ENCODE measurements at regions not wholly inside any gene's neighbourhood (a gene's known extent, or its start where the extent isn't known, plus 50 kb on each side); places are given as distances from the start of the nearest gene placed in this dataset.
"Not testable (repeated sequence)": the region's sequence is repeated elsewhere in the genome, so short reads cannot be mapped to it uniquely, and the experiment has no call there.

DNA sequence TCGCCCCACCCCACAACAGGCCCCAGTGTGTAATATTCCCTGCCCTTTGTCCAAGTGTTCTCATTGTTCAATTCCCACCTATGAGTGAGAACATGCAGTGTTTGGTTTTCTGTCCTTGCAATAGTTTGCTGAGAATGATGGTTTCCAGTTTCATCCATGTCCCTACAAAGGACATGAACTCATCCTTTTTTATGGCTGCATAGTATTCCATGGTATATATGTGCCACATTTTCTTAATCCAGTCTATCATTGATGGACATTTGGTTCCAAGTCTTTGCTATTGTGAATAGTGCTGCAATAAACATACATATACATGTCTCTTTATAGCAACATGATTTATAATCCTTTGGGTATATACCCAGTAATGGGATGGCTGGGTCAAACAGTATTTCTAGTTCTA lies 132.7 kb downstream of the SNX10 start:
- not testable (repeated sequence) for DNase-seq (ENCODE audit: low read depth in 3 of 3, low spot score in 2 of 3)

DNA sequence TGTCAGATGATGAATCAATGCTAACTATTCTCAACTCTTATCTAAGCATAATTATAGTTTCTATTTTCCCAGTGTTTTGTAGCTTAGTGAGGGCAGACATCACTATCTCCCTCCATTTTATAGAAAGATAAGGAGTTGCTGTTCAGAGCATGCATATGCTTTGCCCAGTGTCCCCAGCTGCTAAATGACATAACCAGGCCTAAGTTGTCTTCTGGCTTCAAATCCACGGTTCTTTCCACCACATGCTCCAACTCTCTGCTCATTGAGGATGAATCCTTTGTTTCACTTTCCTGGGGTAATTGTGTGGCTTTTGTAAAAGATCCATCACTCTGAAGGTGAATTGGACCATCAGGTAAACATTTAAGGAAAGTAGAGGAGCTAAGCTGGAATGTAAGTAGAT lies 134.0 kb downstream of the SNX10 start:
- no peak for DNase-seq (ENCODE audit: low read depth in 3 of 3, low spot score in 2 of 3)

DNA sequence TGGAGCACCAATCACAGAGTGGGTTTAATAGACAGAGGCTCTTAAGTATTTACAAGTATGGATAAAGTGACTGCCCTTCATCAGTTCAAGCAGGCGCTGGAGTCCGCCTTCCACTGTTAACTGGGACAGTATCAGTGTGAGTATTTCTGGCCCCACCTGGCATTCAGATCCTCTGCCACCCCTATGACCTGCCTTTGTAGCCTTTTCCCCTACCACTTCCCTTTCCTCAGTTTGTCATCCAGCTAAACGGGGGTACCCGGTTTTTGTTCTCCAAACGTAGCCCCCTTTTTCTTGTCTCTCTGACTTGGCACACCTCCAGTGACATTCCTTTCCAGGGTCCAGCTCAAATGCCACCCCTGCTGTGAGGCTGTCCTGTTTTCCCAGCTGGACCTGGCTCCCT lies 134.4 kb downstream of the SNX10 start:
- no peak for DNase-seq (ENCODE audit: low read depth in 3 of 3, low spot score in 2 of 3)

DNA sequence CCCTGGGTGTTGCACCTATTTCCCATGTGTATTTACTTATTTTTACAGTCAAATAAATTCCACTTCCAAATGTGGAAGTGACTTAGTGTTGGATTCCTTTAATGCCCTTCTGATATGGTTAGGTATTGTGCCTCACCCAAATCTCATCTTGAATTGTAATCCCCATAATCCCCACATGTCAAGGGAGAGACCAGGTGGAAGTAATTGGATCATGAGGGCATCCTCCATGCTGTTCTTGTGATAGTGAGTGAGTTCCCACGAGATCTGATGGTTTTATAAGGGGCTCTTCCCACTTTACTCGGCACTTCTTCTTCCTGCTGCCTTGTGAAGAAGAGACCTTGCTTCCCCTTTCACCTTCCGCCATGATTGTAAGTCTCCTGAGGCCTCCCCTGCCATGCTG lies 136.9 kb downstream of the SNX10 start:
- no peak for DNase-seq (ENCODE audit: low read depth in 3 of 3, low spot score in 2 of 3)

DNA sequence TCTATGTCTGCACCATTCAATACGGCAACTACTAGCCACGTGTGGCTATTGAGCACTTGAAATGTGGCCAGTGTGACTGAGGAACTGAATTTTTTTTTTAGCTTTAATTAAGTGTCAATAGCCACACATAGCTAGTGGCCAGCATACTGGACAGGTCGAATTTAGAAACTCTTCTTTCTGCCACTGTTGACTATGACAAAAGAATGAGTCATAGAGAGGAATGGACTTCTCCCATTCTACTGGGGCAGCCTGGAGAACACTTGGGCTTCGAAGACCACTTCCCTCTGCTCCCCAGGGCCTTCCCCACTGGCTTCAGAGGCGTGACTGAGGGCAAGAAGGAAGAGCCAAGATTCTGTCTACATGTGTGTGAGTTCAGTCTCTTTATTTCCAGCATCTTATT lies 137.5 kb downstream of the SNX10 start:
- no peak for DNase-seq (ENCODE audit: low read depth in 3 of 3, low spot score in 2 of 3)

DNA sequence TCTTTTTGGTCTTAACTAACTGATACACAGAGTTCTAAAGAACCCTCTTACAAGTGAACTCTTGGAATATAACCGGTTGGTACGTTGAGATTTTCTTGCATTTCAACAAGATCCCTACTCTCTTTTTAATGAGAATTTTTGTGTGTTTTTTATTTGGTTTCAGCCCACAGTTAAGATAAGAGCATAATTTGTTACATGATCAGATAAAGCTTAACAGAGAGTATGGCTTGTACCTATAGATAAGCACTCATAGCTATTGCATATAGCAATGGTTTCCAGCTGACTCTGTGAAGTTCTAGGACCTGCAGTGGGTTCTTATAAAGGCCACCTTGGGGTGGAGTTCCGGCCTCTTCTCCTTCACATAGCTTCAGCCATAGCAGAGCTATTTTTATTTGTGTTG lies 143.3 kb downstream of the SNX10 start:
- no peak for DNase-seq (ENCODE audit: low read depth in 3 of 3, low spot score in 2 of 3)

DNA sequence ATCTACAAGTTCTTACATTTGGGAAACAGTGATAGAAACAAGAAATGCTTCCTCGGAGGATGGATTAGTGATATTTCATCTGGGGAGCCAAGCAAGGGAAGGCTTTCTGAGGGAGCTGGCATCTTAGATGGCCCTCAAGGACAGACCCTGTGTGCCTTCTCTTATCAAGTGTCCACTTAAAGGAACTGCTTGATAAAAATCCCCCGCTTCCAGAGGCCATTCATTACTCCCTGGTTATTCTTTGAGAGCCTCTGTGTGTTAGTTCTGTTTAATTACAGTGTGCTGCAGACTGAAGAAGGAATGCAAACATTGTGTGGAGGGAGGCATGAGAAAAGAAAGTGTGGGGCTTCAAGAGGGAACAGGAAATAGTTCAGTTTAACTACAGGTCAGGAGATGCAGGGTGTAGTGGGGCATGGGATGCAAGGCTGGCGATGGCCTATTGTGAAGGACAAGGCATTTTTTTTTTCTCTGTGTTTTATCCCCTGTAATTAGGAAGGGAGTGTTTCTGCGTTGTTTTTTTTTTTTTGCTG lies 145.4 kb downstream of the SNX10 start:
- DNase-seq (ENCODE audit: low read depth in 3 of 3, low spot score in 2 of 3), result no peak

DNA sequence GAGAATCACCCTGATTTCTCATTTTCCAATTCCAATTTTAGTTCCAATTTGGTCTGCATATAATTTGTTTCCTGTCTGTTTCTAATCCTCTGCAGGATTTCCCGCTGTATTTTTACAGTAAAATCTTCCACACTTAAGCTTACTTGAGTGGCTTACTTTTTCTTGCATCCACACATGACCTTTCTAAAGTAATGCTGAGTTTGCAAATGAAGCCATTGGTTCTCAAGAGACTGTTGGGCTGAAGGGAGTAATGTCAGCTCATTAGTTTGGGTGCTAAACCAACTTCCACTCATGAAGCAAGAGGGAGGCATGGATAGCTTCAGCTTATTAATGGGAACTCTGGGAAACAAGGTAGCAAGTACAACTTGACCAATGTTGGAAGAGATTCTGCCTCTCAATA lies 146.4 kb downstream of the SNX10 start:
- DNase-seq (ENCODE audit: low read depth in 3 of 3, low spot score in 2 of 3), result no peak

DNA sequence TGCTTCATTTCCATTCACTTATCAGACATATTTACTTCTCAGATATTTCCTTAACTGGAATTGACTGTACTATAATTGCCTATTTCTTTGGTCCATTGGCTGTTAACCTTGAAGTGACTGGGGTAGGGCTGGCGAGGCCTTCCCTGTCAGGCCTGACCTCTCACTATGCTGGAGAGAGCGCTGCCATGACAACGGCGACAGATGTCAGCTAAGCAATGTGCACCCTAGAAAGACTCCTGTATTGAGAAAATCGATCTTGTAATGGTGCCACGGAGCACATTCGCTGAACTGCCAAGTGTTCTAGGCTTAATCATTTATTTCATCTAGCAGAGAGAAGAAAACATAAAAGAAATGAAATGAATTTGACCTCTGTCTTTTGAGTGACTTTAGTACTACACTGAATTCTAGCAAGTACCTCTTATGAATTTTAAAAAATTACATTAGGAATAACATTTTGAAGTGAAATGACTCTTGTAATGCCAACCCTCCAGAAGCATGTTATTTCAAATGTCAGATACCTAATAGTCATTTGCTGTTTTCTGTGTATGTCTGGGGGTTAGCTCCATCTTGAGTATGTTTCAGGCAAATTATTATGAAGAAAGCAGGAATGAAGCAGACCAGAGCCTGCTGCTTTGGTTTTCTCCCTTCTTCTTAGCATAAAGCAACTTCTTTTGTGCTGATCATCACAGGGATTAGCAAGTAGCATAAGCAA lies 148.0 kb downstream of the SNX10 start:
- DNase-seq (ENCODE audit: low read depth in 3 of 3, low spot score in 2 of 3), result no peak

DNA sequence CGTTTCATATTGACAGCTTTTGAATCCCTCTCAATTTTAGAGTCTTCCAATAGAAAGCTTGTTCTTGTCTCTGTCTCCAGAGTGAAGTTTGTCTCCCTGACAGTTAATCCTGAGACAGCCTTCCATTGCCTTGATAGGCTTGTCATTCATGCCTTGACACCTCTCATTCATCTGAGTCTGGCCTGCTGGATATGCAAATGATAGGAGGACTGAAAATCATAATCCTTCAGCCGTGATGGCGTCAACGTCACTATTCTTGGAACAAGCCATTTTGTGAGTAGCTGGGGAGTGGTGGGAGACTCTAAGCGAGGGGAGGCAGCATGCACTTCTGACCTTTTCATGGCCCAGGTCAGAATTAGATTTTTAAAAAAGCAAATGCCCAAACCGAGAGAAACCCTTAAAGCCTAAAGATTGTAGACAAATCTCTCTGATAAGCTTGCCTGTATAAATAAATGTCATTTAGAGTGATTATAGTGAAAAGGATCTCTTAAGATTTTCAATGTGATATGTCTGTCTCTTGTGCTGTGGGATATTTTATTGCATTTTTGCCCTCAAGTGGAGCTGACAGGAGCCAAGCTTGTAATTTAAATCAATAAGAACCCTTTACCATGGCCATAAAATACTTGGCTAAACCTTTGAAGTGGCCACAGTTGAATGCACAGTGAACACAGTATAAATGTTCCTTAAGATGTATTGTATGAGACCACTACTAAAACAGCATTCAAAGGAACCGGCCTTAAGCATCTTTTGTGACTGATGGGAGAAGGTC lies 148.8 kb downstream of the SNX10 start:
- no peak for DNase-seq (ENCODE audit: low read depth in 3 of 3, low spot score in 2 of 3)

DNA sequence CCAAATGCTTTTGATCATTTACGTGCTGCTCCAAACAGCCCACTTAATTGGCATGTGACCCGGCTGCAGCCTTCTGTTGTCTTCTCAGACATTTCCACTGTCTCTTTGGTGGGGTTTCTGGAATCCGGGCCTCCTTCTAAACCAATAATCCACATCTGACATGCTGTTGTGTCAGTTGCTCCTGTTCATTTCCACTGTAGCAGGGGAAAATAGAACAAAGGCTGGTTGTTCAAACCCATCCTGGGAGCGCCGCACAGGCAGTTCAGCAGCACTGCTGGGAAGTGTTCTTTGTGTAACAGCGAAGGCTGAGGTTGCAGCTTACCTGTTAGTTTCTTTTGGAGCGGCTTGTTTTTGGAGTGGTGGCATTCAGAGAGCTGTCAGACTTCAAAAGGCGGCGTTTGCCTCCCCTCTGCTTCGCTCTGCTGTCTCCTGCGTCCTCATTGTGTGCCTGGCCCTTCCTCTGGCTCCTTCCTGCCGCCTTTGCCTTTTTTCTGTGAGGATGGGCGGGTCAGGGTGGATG lies 149.4 kb downstream of the SNX10 start:
- DNase-seq (ENCODE audit: low read depth in 3 of 3, low spot score in 2 of 3), result no peak

DNA sequence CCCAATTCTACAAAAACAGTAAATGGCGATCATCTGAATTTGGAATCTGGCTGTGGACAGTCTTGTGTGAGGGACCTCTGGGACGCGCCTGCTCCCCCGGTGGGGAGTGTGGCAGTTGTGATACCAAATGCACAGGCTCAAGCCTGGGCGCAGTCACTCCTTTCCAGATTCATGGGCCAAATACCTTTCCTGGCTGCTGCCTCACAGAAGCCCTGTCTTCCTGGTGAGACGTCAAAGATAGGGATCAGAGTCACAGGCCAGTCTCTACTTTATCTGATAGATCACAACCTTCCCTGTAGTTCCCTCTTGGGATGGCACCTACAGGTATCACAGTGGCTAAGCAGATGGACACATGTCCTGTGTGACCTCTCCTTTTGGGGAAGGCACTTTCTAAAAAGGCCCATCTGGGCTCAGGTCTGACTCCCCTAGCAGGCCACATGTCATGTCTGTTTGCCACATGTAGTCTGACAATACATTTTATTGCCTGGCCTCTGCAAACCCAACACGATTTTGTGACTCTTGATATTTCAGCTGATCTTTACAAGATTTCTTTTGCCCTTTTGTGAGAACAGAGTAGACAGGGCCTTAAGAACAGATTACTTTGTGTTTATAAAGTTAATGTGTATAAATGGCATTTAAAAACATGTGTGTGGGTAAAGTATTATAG lies 150.1 kb downstream of the SNX10 start:
- DNase-seq (ENCODE audit: low read depth in 3 of 3, low spot score in 2 of 3), result no peak

DNA sequence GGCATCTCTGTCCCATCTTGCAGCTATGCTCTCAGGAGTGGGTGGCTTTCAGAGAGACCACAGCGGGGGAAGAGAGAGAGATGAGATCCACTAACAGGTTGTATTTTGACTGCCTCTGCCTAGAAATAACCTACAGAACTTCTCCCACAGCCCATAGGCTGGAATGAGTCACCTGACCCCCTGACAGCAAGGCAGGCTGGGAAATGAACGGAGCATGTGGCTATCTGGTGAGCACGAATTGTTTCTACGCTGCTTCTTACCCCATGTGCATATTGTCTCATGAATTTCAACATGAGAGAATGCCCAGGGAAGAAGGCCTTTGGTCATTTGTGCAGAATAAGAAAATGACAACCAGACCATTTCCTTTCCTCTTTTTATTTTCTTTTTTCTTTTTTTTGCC lies 151.3 kb downstream of the SNX10 start:
- DNase-seq (ENCODE audit: low read depth in 3 of 3, low spot score in 2 of 3), result no peak

DNA sequence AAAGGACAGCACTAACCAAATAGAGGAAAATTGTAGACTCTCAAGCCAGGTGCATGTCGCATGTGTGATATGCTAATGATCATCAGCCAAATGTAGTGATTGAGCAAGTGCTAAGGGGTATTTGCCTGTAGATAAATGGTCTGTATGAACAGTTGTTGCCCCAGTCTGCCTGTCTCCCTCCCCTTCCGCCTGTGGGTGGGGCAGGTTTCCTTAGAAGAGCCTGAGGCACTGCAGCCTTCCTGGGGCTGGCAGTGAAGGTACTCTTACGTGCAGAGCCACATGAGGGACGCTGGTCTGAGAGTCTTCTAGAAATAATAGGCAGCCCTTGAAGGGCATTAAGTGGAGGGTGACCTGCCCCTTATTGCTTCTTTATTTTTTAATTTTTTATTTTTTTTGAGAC lies 152.1 kb downstream of the SNX10 start:
- no peak for DNase-seq (ENCODE audit: low read depth in 3 of 3, low spot score in 2 of 3)

DNA sequence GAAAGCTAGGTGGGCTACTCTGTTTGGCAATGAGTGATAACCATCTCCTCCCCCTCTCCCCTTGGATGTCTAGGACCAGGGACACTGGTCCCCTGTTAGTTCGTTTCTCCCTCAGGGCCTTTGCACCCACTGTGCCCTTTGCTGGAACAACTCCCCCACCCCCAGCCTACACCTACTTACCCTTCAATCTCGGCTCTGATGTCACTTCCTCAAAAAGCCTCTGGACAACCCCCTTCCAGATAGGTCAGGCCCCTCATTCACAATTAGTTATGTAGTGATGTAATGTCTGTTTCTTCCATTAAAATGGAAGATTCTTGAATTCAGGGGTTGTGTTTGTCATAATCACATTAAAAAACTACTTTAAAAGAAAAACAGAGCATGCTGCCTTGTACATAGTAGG lies 152.9 kb downstream of the SNX10 start:
- DNase-seq (ENCODE audit: low read depth in 3 of 3, low spot score in 2 of 3), result no peak

DNA sequence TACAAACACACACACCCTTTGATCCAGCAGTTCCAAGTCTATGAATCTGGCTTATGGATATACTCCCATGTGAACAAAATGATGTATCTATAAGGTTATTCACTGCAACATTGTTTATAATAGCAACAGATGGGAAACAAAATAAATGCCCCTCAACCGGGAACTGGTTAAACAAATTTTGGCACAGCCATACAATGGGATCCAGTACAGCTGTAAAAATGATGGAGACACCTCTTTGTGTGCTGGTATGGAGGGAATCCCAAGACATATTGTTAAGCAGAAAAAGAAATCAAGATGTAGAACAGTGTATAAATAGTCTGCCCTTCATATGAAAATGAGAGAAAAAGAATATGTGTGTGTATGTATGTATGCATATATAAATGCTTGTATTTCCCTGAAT lies 155.5 kb downstream of the SNX10 start:
- no peak for DNase-seq (ENCODE audit: low read depth in 3 of 3, low spot score in 2 of 3)

DNA sequence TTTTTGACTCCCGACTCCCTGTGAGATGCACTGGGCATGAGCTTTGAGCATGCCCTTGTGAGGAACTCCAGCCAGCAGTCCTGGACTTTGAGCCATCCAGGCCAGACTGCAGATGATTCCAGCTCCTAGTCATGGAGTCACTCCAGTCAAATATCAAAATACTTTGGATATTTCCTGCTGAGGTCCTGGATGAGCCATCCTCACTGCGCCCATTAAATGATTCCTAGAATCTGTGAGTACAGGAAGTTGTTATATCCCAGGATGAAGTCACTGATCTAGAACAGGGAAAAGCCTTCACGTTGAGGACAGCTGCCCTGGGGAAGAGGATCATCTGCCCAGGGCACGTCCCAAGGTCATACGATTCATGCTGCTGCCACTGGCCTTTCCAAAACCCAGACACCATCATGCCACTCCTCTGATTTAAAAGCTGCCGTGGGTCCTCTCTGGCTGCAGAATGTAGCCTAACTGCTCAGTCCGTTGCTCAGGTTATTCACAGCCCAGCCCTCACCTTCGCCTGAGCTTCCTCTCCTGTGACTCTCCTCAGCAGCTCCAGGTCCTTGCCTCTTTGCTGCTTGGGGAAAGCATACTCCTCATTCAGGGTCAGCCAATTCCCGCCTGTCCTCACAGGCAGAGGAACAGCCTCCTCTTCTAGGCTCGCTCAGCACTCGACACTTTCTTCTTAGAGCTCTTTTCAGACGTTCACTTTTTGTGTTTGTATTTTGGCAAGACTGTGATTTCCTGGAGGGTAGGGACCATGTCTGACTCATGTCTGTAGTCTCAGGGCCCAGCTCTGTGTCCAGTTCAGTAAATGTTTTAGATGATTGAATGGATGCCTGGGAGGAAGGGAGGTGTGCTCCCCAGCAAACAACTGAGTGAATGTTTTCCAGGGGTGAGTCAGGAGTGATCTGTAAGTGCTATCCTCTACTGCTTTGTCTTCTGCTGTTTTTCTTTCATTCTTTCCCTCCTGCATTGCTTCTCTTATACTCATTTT lies 157.8 kb downstream of the SNX10 start:
- no peak for DNase-seq (ENCODE audit: low read depth in 3 of 3, low spot score in 2 of 3)

DNA sequence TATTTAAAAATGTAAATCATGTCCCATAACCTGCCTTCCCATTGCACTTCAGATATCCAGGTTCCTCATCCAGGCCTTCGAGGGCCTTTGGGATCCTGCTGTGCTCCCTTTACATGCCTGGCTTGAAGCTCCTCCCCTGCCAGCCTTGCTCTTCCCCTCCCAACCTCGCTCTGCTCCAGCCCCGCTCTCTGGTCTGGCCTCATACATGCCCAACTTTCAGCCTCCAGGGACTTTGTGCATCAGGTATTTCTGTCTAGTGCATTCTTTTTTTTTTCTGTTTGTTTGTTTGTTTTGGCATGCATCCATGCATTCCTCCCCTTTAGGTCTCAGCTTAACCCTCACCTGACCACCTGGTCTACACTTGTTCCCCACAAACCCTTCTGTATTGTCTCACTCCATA lies 160.3 kb downstream of the SNX10 start:
- no peak for DNase-seq (ENCODE audit: low read depth in 3 of 3, low spot score in 2 of 3)

DNA sequence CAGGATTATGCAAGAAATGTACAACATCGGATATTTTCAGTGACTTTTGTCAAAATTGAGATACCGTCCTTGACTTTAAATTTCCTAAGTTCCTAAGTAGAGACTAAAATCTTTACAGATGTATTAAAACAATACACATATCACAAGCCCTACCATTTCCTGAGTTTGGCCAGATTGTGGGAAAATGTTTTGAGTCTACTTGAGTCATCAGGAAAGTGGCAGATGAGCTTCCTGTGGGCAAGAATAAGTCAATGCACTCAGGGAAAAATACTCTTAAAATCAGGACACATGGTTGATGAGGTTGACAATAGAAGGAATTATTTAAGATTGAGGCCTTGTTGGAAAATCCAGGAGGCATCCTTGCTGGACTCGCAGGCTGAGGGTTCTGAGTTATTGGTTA lies 162.5 kb downstream of the SNX10 start:
- DNase-seq (ENCODE audit: low read depth in 3 of 3, low spot score in 2 of 3), result no peak

DNA sequence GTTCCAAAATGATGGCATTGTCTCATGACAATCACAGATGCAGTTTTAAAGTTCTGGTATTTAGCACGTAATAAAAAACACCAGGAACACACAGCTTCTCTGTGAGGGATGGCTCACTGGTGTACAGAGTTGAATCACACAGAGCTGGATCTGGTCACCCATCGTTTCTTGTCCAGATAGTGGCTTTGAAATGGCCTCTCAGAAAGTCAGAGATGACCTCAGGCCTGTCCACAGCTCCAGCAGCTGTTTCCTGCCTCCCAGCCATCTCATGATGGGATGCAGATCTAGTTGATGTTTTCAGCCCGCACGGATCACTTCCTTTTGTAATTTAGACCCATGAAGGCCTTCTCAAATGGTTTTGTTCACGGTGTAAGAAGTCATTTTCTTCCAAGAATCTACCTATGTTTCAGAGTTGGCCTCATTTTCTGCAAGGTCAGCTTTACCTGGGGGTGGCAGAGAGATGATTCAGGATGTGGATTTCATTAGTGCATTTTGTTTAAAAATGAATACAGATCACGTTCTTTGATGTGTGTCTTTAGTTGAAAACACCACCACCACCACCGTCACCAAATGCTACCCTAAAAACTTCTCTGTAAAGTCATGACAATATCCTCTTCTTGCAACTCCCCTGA lies 166.2 kb downstream of the SNX10 start:
- no peak for DNase-seq (ENCODE audit: low read depth in 3 of 3, low spot score in 2 of 3)

Data from right renal cortex interstitium (tissue), 3 donors.